Caco-2 (cell line): ENCODE measurements at regions not wholly inside any gene's neighbourhood (a gene's known extent, or its start where the extent isn't known, plus 50 kb on each side); places are given as distances from the start of the nearest gene placed in this dataset.

Experiments used
- BruUV-seq: library from RNA; stranded (reverse); fragments of 400-500 nt; replicated peaks from 2 replicates; lab custom pipeline; 2021; lab: Mats Ljungman, UMichigan
- CTCF ChIA-PET: fragments of 300-600 bp; sonication (Branson Sonifier 250); formaldehyde crosslinking; loops from one replicate; lab custom pipeline; 2022; ENCODE audit warnings: antibody characterized with exemption; lab: Charles Lee
- POLR2A ChIA-PET: fragments of 300-600 bp; sonication (Branson Sonifier 250); formaldehyde crosslinking; loops from one replicate; lab custom pipeline; 2022; ENCODE audit warnings: antibody characterized with exemption; lab: Charles Lee
- DNase-seq, 2 experiments: peaks; one replicate each; pipeline versions ENCODE4 v3.0.0 to v3.0.0-alpha.2; 2020 to 2022
- H3K27me3 ChIP-seq: replicated peaks from 2 replicates; pipeline ENCODE4 v1.6.0; 2011; ENCODE audit warnings: low read length; ENCODE audit not compliant: control insufficient read depth, insufficient read depth
- H3K36me3 ChIP-seq: 2 replicates; pipeline ENCODE4 v1.5.1; 2011; ENCODE audit warnings: low read length; ENCODE audit not compliant: control insufficient read depth, insufficient read depth
- H3K4me1 ChIP-seq: fragments of 250-450 bp; sonication (Bioruptor Pico); 2 replicates; pipeline ENCODE4 v1.5.1; 2020; ENCODE audit warnings: mild to moderate bottlenecking
- H3K4me3 ChIP-seq: 2 replicates; pipeline ENCODE4 v1.5.1; 2011; ENCODE audit warnings: low read depth, mild to moderate bottlenecking, control low read depth, low read length
- H3K9me3 ChIP-seq: fragments of 250-450 bp; sonication (Bioruptor Pico); 2 replicates; pipeline ENCODE4 v1.5.1; 2020; ENCODE audit warnings: mild to moderate bottlenecking, moderate library complexity
- H3K27ac Mint-ChIP-seq: one replicate; pipeline ENCODE4 v1.8.0; 2022; ENCODE audit warnings: mixed read lengths; ENCODE audit not compliant: unreplicated experiment
- H3K27me3 Mint-ChIP-seq: one replicate; pipeline ENCODE4 v1.8.0; 2022; ENCODE audit warnings: mixed read lengths; ENCODE audit not compliant: insufficient read depth, unreplicated experiment
- H3K36me3 Mint-ChIP-seq: one replicate; pipeline ENCODE4 v1.8.0; 2022; ENCODE audit warnings: mild to moderate bottlenecking, mixed read lengths; ENCODE audit not compliant: insufficient read depth, unreplicated experiment
- H3K4me1 Mint-ChIP-seq: one replicate; pipeline ENCODE4 v1.8.0; 2022; ENCODE audit warnings: low read depth, mixed read lengths; ENCODE audit not compliant: unreplicated experiment
- H3K4me3 Mint-ChIP-seq: one replicate; pipeline ENCODE4 v1.8.0; 2022; ENCODE audit warnings: mild to moderate bottlenecking, moderate library complexity, mixed read lengths; ENCODE audit not compliant: unreplicated experiment
- H3K9me3 Mint-ChIP-seq: one replicate; pipeline ENCODE4 v1.8.0; 2022; ENCODE audit warnings: mixed read lengths; ENCODE audit not compliant: unreplicated experiment
- intact Hi-C: fragments of 100-400 bp; cut with micrococcal nuclease; formaldehyde crosslinking; loops from one replicate; pipeline ENCODE4 v1.10.0; 2022; ENCODE audit not compliant: unreplicated experiment
- TF ChIP-seq, protein P1 (sequence below), 2 experiments: fragments of 200-600 bp in 1 of 2; IDR thresholded peaks; 1 replicate in 1 of 2; 2 replicates in 1 of 2; pipeline versions ENCODE4 v1.5.1 to v1.8.0; 2011 to 2022; ENCODE audit warnings: antibody characterized with exemption in 1 of 2, control low read depth in 1 of 2, inconsistent platforms in 1 of 2, low read depth in 1 of 2, low read length in 1 of 2, mild to moderate bottlenecking in 1 of 2, moderate library complexity in 1 of 2; ENCODE audit not compliant: insufficient read depth in 1 of 2, severe bottlenecking in 1 of 2, unreplicated experiment in 1 of 2

DNA sequence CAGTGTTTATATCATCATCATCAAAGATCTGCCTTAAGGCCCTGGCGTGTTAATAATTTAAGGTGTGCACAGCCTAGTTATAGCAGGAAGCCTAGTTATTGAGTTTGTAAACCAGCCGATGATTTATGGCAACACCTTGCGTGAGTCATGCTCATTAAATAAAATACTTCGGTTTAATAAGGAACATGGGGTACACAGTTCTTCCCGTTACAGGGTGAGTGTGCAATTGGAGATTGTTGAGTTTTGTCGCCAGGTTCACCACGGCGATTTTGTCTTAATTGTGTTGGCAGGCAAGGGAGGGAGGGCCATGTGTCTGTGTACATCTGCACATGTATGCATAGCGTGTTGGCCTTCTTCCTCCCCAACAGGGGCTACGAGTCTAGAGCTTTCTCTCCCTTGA lies 104.0 kb downstream of the TFAP2A start:
- BruUV-seq, result no TSS peak
- Histone ChIP-seq H3K4me1 (no peaks in the 10 kb centered on the region; the same call in 1 of the 2 replicates), H3K36me3 (no peaks in the 10 kb centered on the region), H3K27me3 (no peaks in the 10 kb centered on the region), H3K9me3 (no peaks in the 10 kb centered on the region), H3K4me3 (no peak overlapping the region)
- Mint-ChIP-seq H3K27me3 (no peaks in the 10 kb centered on the region), H3K36me3 (no peaks in the 10 kb centered on the region), H3K27ac (no peak overlapping the region), H3K4me3 (no peak overlapping the region), H3K9me3 (no peaks in the 10 kb centered on the region), H3K4me1 (no peaks in the 10 kb centered on the region)
- ChIA-PET POLR2A (no interaction called here), CTCF (interaction anchor here (0.6 kb wide), 1 partner anchor 54 kb away, joined by 5 read pairs; no protein-coding TSS in a partner anchor)
- TF ChIP-seq, protein P1, sequence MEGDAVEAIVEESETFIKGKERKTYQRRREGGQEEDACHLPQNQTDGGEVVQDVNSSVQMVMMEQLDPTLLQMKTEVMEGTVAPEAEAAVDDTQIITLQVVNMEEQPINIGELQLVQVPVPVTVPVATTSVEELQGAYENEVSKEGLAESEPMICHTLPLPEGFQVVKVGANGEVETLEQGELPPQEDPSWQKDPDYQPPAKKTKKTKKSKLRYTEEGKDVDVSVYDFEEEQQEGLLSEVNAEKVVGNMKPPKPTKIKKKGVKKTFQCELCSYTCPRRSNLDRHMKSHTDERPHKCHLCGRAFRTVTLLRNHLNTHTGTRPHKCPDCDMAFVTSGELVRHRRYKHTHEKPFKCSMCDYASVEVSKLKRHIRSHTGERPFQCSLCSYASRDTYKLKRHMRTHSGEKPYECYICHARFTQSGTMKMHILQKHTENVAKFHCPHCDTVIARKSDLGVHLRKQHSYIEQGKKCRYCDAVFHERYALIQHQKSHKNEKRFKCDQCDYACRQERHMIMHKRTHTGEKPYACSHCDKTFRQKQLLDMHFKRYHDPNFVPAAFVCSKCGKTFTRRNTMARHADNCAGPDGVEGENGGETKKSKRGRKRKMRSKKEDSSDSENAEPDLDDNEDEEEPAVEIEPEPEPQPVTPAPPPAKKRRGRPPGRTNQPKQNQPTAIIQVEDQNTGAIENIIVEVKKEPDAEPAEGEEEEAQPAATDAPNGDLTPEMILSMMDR (IDR thresholded peaks at IDR 0.05; ENCODE audit: insufficient read depth in 1 of 2, low read depth in 1 of 2, low read length in 1 of 2, severe bottlenecking in 1 of 2, unreplicated experiment in 1 of 2), result no peak
- intact Hi-C loops, result no loop called here
- DNase-seq, result no peak

DNA sequence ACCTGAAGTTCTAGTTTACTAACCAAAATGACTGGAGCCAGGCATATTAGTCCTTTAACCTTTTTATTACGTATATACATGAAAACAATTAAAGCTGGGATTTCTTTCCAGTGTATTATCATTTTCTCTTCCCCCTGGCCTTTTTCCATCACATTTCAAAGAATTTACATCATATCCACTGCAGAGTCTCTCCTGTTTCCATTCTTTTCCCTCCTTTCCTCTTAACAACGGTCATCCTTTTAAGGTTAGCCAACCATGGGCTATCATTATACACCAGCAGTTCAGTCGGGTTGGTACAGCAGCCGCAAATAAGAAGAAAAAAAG lies 104.6 kb downstream of the TFAP2A start:
- H3K4me1 Mint-ChIP-seq, result no peaks in the 10 kb centered on the region

DNA sequence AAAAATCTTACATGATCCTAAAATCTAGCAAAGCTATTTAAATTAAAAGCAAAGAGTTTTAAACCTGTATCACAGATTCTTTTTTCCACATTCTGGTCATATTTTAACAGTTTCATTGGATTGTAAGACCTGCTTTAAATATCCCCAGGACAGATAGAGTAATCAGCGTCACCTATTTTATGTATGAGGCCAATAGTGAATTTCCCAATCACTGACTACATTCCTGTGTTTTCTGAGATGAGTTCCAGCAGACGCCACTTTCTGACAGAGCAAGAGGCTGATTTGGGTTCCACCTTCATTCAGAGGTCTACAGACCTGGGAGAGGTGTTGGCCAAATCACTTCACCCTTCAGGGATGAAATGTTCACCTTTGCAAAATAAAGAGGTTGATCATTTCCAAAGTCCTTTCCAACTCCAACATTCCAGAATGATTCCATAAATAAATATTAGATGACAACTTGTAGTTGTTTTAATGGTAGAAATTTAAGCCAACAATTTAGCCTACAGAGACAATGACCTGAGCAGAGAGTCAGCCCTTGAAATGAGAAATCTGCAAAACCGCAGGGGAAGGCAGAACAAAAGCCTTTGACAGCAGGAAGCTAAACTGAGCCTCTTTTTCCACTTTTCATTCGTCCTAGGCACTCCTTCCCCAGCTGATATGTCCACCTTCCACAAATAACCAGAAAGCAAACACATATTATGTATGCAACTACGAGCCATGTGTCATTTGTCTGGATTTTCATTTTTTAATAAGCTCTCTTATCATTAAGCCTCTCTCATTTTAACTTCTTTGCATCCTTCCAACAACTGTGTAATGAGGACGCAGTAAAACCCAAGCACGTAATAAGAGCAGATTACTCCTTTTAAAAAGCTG lies 105.2 kb downstream of the TFAP2A start:
- TF ChIP-seq, protein P1 (IDR thresholded peaks at IDR 0.05; ENCODE audit: insufficient read depth in 1 of 2, low read depth in 1 of 2, low read length in 1 of 2, severe bottlenecking in 1 of 2, unreplicated experiment in 1 of 2), result no peak
- no peaks in the 10 kb centered on the region for H3K36me3 Mint-ChIP-seq
- H3K36me3 ChIP-seq, result no peaks in the 10 kb centered on the region
- no peaks in the 10 kb centered on the region for H3K27me3 Mint-ChIP-seq
- H3K4me3 Mint-ChIP-seq, result no peak overlapping the region
- H3K4me1 ChIP-seq, result no peaks in the 10 kb centered on the region; the same call in 1 of the 2 replicates
- H3K4me1 Mint-ChIP-seq, result no peaks in the 10 kb centered on the region
- H3K27me3 ChIP-seq, result no peaks in the 10 kb centered on the region
- intact Hi-C loops, result no loop called here
- ChIA-PET CTCF (no interaction called here), POLR2A (interaction anchor here (0.6 kb wide), 1 partner anchor 136 kb away, joined by 3 read pairs; no protein-coding TSS in a partner anchor)
- H3K9me3 ChIP-seq, result no peaks in the 10 kb centered on the region
- H3K9me3 Mint-ChIP-seq, result no peaks in the 10 kb centered on the region
- no peak overlapping the region for H3K4me3 ChIP-seq
- no peak overlapping the region for H3K27ac Mint-ChIP-seq
- DNase-seq, result no peak
- BruUV-seq, result no TSS peak

More for the DNA sequence above, 104.6 kb downstream of the TFAP2A start:
- H3K27me3 ChIP-seq, result no peaks in the 10 kb centered on the region
- BruUV-seq, result no TSS peak
- H3K36me3 ChIP-seq, result no peaks in the 10 kb centered on the region
- Mint-ChIP-seq H3K36me3 (no peaks in the 10 kb centered on the region), H3K27ac (no peak overlapping the region), H3K9me3 (no peaks in the 10 kb centered on the region), H3K4me3 (no peak overlapping the region), H3K27me3 (no peaks in the 10 kb centered on the region)
- intact Hi-C loops, result no loop called here
- TF ChIP-seq, protein P1 (IDR thresholded peaks at IDR 0.05; ENCODE audit: insufficient read depth in 1 of 2, low read depth in 1 of 2, low read length in 1 of 2, severe bottlenecking in 1 of 2, unreplicated experiment in 1 of 2), result no peak
- no peak for DNase-seq
- no peaks in the 10 kb centered on the region for H3K9me3 ChIP-seq
- ChIA-PET CTCF (interaction anchor here (0.6 kb wide), 1 partner anchor 53 kb away, joined by 5 read pairs; no protein-coding TSS in a partner anchor), POLR2A (no interaction called here)
- H3K4me3 ChIP-seq, result no peak overlapping the region
- H3K4me1 ChIP-seq, result no peaks in the 10 kb centered on the region; the same call in 1 of the 2 replicates
